H9 (cell line): ENCODE measurements at regions not wholly inside any gene's neighbourhood (a gene's known extent, or its start where the extent isn't known, plus 50 kb on each side); places are given as distances from the start of the nearest gene placed in this dataset.

Experiments used
- DNase-seq: peaks from one replicate; pipeline ENCODE4 v3.0.0-alpha.2; 2017
- H2AFZ ChIP-seq: one replicate; pipeline ENCODE4 v1.6.1; 2013; ENCODE audit warnings: mild to moderate bottlenecking, low read length, control low read depth, moderate library complexity
- H2AK5ac ChIP-seq: 2 replicates; pipeline ENCODE4 v1.6.1; 2013; ENCODE audit warnings: low read length, control low read depth, mixed read lengths; ENCODE audit not compliant: insufficient read length
- H2BK120ac ChIP-seq: one replicate; pipeline ENCODE4 v1.6.1; 2013; ENCODE audit warnings: low read depth, mild to moderate bottlenecking, low read length, control low read depth, inconsistent platforms; ENCODE audit not compliant: poor library complexity, severe bottlenecking
- H2BK12ac ChIP-seq: 2 replicates; pipeline ENCODE4 v1.6.1; 2013; ENCODE audit warnings: low read length, control low read depth, mixed read lengths, low read depth; ENCODE audit not compliant: insufficient read length
- H2BK15ac ChIP-seq: 2 replicates; pipeline ENCODE4 v1.6.1; 2013; ENCODE audit warnings: low read depth, low read length, control low read depth
- H2BK20ac ChIP-seq: one replicate; pipeline ENCODE4 v1.6.1; 2013; ENCODE audit warnings: low read depth, mild to moderate bottlenecking, low read length, control low read depth, inconsistent platforms; ENCODE audit not compliant: poor library complexity, severe bottlenecking
- H2BK5ac ChIP-seq: 2 replicates; pipeline ENCODE4 v1.6.1; 2013; ENCODE audit warnings: low read length, control low read depth, mixed read lengths; ENCODE audit not compliant: insufficient read length
- H3K14ac ChIP-seq: 2 replicates; pipeline ENCODE4 v1.6.1; 2013; ENCODE audit warnings: low read length, control low read depth; ENCODE audit not compliant: insufficient read depth
- H3K18ac ChIP-seq: 2 replicates; pipeline ENCODE4 v1.6.1; 2013; ENCODE audit warnings: low read depth, mild to moderate bottlenecking, mixed read lengths, low read length, control low read depth; ENCODE audit not compliant: insufficient read length
- H3K23ac ChIP-seq: 2 replicates; pipeline ENCODE4 v1.6.1; 2013; ENCODE audit warnings: low read length, control low read depth, mixed read lengths, low read depth; ENCODE audit not compliant: insufficient read length
- H3K23me2 ChIP-seq: 2 replicates; pipeline ENCODE4 v1.6.1; 2013; ENCODE audit warnings: low read depth, mild to moderate bottlenecking, mixed read lengths, low read length, control low read depth; ENCODE audit not compliant: insufficient read length, poor library complexity, severe bottlenecking
- H3K27ac ChIP-seq: 2 replicates; pipeline ENCODE4 v1.5.1; 2013; ENCODE audit warnings: low read length, control low read depth, mixed read lengths, low read depth; ENCODE audit not compliant: insufficient read length
- H3K27me3 ChIP-seq: 2 replicates; pipeline ENCODE4 v1.6.1; 2013; ENCODE audit warnings: low read length, control low read depth, inconsistent platforms; ENCODE audit not compliant: insufficient read depth
- H3K4ac ChIP-seq: 2 replicates; pipeline ENCODE4 v1.6.1; 2013; ENCODE audit warnings: low read depth, mild to moderate bottlenecking, control low read depth, inconsistent platforms, low read length, moderate library complexity
- H3K4me1 ChIP-seq: 2 replicates; pipeline ENCODE4 v1.6.1; 2013; ENCODE audit warnings: low read length, control low read depth, inconsistent platforms; ENCODE audit not compliant: insufficient read depth
- H3K4me2 ChIP-seq: 2 replicates; pipeline ENCODE4 v1.6.1; 2013; ENCODE audit warnings: low read length, control low read depth, mixed read lengths; ENCODE audit not compliant: insufficient read length, insufficient read depth
- H3K56ac ChIP-seq: 2 replicates; pipeline ENCODE4 v1.6.1; 2013; ENCODE audit warnings: low read depth, mild to moderate bottlenecking, mixed read lengths, low read length, control low read depth; ENCODE audit not compliant: insufficient read length
- H3K79me1 ChIP-seq: 2 replicates; pipeline ENCODE4 v1.6.1; 2013; ENCODE audit warnings: low read depth, mild to moderate bottlenecking, moderate library complexity, low read length, control low read depth, inconsistent platforms; ENCODE audit not compliant: insufficient read depth, poor library complexity, severe bottlenecking
- H3K79me2 ChIP-seq: 2 replicates; pipeline ENCODE4 v1.6.1; 2013; ENCODE audit warnings: low read length, control low read depth, inconsistent platforms; ENCODE audit not compliant: insufficient read depth
- H3K9ac ChIP-seq: 2 replicates; pipeline ENCODE4 v1.6.1; 2013; ENCODE audit warnings: low read length, control low read depth, mixed read lengths; ENCODE audit not compliant: insufficient read length; ENCODE audit errors: extremely low read depth
- H3K9me3 ChIP-seq: one replicate; pipeline ENCODE4 v1.6.1; 2013; ENCODE audit warnings: low read depth, low read length, inconsistent platforms; ENCODE audit not compliant: control insufficient read depth
- H3T11ph ChIP-seq: one replicate; pipeline ENCODE4 v1.6.1; 2013; ENCODE audit warnings: mild to moderate bottlenecking, low read length, control low read depth, inconsistent platforms
- H4K20me1 ChIP-seq: one replicate; pipeline ENCODE4 v1.6.1; 2013; ENCODE audit not compliant: control insufficient read depth, insufficient read length, insufficient read depth
- H4K5ac ChIP-seq: 2 replicates; pipeline ENCODE4 v1.6.1; 2013; ENCODE audit warnings: low read depth, mild to moderate bottlenecking, mixed read lengths, low read length, control low read depth; ENCODE audit not compliant: insufficient read length
- H4K8ac ChIP-seq: replicated peaks from 2 replicates; pipeline ENCODE4 v1.6.1; 2013; ENCODE audit warnings: low read length, control low read depth, mixed read lengths, low read depth; ENCODE audit not compliant: insufficient read length
- H4K91ac ChIP-seq: 2 replicates; pipeline ENCODE4 v1.6.1; 2013; ENCODE audit warnings: low read depth, mild to moderate bottlenecking, moderate library complexity, mixed read lengths, low read length, control low read depth; ENCODE audit not compliant: insufficient read length
- H3K27ac Mint-ChIP-seq, 3 experiments: 2 replicates in 2 of 3; 3 replicates in 1 of 3; pipeline ENCODE4 v1.8.0; 2020 to 2021; ENCODE audit warnings: mixed read lengths in 3 of 3, mild to moderate bottlenecking in 1 of 3, moderate library complexity in 1 of 3
- H3K27me3 Mint-ChIP-seq: 2 replicates; pipeline ENCODE4 v1.8.0; 2021; ENCODE audit warnings: low read depth, mild to moderate bottlenecking, moderate library complexity, mixed read lengths
- H3K36me3 Mint-ChIP-seq, 3 experiments: 2 replicates in 2 of 3; 3 replicates in 1 of 3; pipeline ENCODE4 v1.8.0; 2020 to 2021; ENCODE audit warnings: low read depth in 3 of 3, mixed read lengths in 3 of 3; ENCODE audit not compliant: insufficient read depth in 1 of 3
- H3K4me1 Mint-ChIP-seq, 2 experiments: 2 replicates each; pipeline ENCODE4 v1.8.0; 2020; ENCODE audit warnings: mixed read lengths in 2 of 2
- H3K4me3 Mint-ChIP-seq, 2 experiments: 2 replicates in 1 of 2; 3 replicates in 1 of 2; pipeline ENCODE4 v1.8.0; 2020 to 2021; ENCODE audit warnings: mild to moderate bottlenecking in 2 of 2, mixed read lengths in 2 of 2, moderate library complexity in 1 of 2
- H3K9me3 Mint-ChIP-seq, 2 experiments: 2 replicates in 1 of 2; 3 replicates in 1 of 2; pipeline ENCODE4 v1.8.0; 2020; ENCODE audit warnings: mild to moderate bottlenecking in 2 of 2, mixed read lengths in 2 of 2, moderate library complexity in 1 of 2
- WGBS: extraction: QIAGEN DNeasy Blood & Tissue Kit; methylation state at CpG from one replicate; pipeline ENCODE4 v1.1.7; 2013; ENCODE audit warnings: missing lambda C conversion rate, low lambda C conversion rate, mixed read lengths; ENCODE audit not compliant: insufficient read length; ENCODE audit errors: extremely low coverage; 5-methylcytosine and 5-hydroxymethylcytosine counted together
- TF ChIP-seq, protein P1 (sequence below): fragments of 200-600 bp; sonication (generic); conservative IDR thresholded peaks from 3 replicates; pipeline ENCODE4 v1.8.0; 2021; ENCODE audit warnings: antibody characterized with exemption, mild to moderate bottlenecking

GRCh38 chr15:39287322-39288195 is 293.3 kb upstream of the THBS1 start:
- Histone ChIP-seq H4K5ac (no peak overlapping the region), H2BK20ac (no peak overlapping the region), H2BK12ac (no peak overlapping the region), H4K20me1 (no peaks in the 10 kb centered on the region), H2AFZ (no peak overlapping the region), H3K4ac (no peak overlapping the region), H3T11ph (no peak overlapping the region), H2BK5ac (no peak overlapping the region), H2BK120ac (no peak overlapping the region), H2BK15ac (no peak overlapping the region), H3K27ac (no peak overlapping the region), H4K8ac (no peak overlapping the region), H4K91ac (no peak overlapping the region), H3K18ac (no peak overlapping the region), H3K4me2 (no peak overlapping the region), H3K23ac (no peak overlapping the region), H3K56ac (no peak overlapping the region), H3K79me1 (no peaks in the 10 kb centered on the region), H3K23me2 (no peaks in the 10 kb centered on the region), H3K4me1 (no peaks in the 10 kb centered on the region), H3K27me3 (no peaks in the 10 kb centered on the region), H3K14ac (no peak overlapping the region), H2AK5ac (no peak overlapping the region), H3K79me2 (no peaks in the 10 kb centered on the region), H3K9me3 (no peaks in the 10 kb centered on the region), H3K9ac (no peak overlapping the region)
- peaks cover 4 to 6% of the 10 kb centered on the region in 2 experiments; a peak in 3 of 5 replicates for H3K9me3 Mint-ChIP-seq
- TF ChIP-seq, protein P1, sequence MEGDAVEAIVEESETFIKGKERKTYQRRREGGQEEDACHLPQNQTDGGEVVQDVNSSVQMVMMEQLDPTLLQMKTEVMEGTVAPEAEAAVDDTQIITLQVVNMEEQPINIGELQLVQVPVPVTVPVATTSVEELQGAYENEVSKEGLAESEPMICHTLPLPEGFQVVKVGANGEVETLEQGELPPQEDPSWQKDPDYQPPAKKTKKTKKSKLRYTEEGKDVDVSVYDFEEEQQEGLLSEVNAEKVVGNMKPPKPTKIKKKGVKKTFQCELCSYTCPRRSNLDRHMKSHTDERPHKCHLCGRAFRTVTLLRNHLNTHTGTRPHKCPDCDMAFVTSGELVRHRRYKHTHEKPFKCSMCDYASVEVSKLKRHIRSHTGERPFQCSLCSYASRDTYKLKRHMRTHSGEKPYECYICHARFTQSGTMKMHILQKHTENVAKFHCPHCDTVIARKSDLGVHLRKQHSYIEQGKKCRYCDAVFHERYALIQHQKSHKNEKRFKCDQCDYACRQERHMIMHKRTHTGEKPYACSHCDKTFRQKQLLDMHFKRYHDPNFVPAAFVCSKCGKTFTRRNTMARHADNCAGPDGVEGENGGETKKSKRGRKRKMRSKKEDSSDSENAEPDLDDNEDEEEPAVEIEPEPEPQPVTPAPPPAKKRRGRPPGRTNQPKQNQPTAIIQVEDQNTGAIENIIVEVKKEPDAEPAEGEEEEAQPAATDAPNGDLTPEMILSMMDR, result no peak
- H3K4me3 Mint-ChIP-seq, result no peak overlapping the region
- no CpG with 5 or more reads among the region's 6 CpGs for WGBS
- H3K4me1 Mint-ChIP-seq, result no peaks in the 10 kb centered on the region
- H3K27me3 Mint-ChIP-seq, result no peaks in the 10 kb centered on the region
- DNase-seq, result no peak
- H3K36me3 Mint-ChIP-seq, result peaks cover 0 to 4% (median 0%) of the 10 kb centered on the region in 3 experiments; a peak in 3 of 7 replicates
- no peak overlapping the region; a peak in 2 of 7 replicates for H3K27ac Mint-ChIP-seq
